Trophoblast cell (in vitro differentiated cells and primary cell): ENCODE measurements at regions not wholly inside any gene's neighbourhood (a gene's known extent, or its start where the extent isn't known, plus 50 kb on each side); places are given as distances from the start of the nearest gene placed in this dataset.

Experiments
- DNase-seq, 2 donors: peaks; one replicate each; pipeline ENCODE4 v3.0.0-alpha.2; 2016
- H2AFZ ChIP-seq: 2 replicates; pipeline ENCODE4 v1.6.1; 2013; ENCODE audit warnings: low read length, moderate library complexity, mild to moderate bottlenecking; ENCODE audit not compliant: insufficient read depth, poor library complexity
- H2AK5ac ChIP-seq: 2 replicates; pipeline ENCODE4 v1.6.1; 2013; ENCODE audit warnings: mild to moderate bottlenecking, low read length
- H2BK120ac ChIP-seq: 2 replicates; pipeline ENCODE4 v1.6.1; 2013; ENCODE audit warnings: low read length, mild to moderate bottlenecking, moderate library complexity; ENCODE audit not compliant: insufficient read depth, poor library complexity
- H2BK12ac ChIP-seq: 2 replicates; pipeline ENCODE4 v1.6.1; 2013; ENCODE audit warnings: mild to moderate bottlenecking, low read length, moderate library complexity
- H2BK5ac ChIP-seq: 2 replicates; pipeline ENCODE4 v1.6.1; 2013; ENCODE audit warnings: low read length, low read depth, moderate library complexity, mild to moderate bottlenecking; ENCODE audit not compliant: poor library complexity
- H3K14ac ChIP-seq: 2 replicates; pipeline ENCODE4 v1.6.1; 2013; ENCODE audit warnings: mild to moderate bottlenecking, low read length
- H3K18ac ChIP-seq: 2 replicates; pipeline ENCODE4 v1.6.1; 2013; ENCODE audit warnings: mild to moderate bottlenecking, low read length
- H3K23ac ChIP-seq: 2 replicates; pipeline ENCODE4 v1.6.1; 2013; ENCODE audit warnings: low read length
- H3K27ac ChIP-seq: 2 replicates; pipeline ENCODE4 v1.5.1; 2013; ENCODE audit warnings: low read depth, mild to moderate bottlenecking, inconsistent platforms, low read length, moderate library complexity
- H3K27me3 ChIP-seq: 2 replicates; pipeline ENCODE4 v1.6.1; 2013; ENCODE audit warnings: inconsistent platforms, mild to moderate bottlenecking, low read length, moderate library complexity; ENCODE audit not compliant: insufficient read depth
- H3K36me3 ChIP-seq, 2 experiments: 1 replicate in 1 of 2; 2 replicates in 1 of 2; pipeline ENCODE4 v1.6.1; 2013; ENCODE audit warnings: low read length in 2 of 2, mild to moderate bottlenecking in 2 of 2, moderate library complexity in 1 of 2; ENCODE audit not compliant: insufficient read depth in 2 of 2, control insufficient read depth in 1 of 2
- H3K4ac ChIP-seq: 2 replicates; pipeline ENCODE4 v1.6.1; 2013; ENCODE audit warnings: low read depth, mild to moderate bottlenecking, low read length, moderate library complexity
- H3K4me1 ChIP-seq, 2 experiments: 1 replicate in 1 of 2; 2 replicates in 1 of 2; pipeline ENCODE4 v1.6.1; 2013; ENCODE audit warnings: low read length in 2 of 2, mild to moderate bottlenecking in 2 of 2, moderate library complexity in 1 of 2; ENCODE audit not compliant: insufficient read depth in 2 of 2, control insufficient read depth in 1 of 2
- H3K4me2 ChIP-seq: 2 replicates; pipeline ENCODE4 v1.6.1; 2013; ENCODE audit warnings: inconsistent platforms, mild to moderate bottlenecking, low read length, moderate library complexity
- H3K4me3 ChIP-seq: 2 replicates; pipeline ENCODE4 v1.5.1; 2013; ENCODE audit warnings: mild to moderate bottlenecking, low read depth, low read length, inconsistent platforms
- H3K79me1 ChIP-seq: one replicate; pipeline ENCODE4 v1.6.1; 2013; ENCODE audit warnings: low read length
- H3K79me2 ChIP-seq: 2 replicates; pipeline ENCODE4 v1.6.1; 2013; ENCODE audit warnings: low read length, mild to moderate bottlenecking; ENCODE audit not compliant: control insufficient read depth, insufficient read depth, poor library complexity
- H3K9ac ChIP-seq: 2 replicates; pipeline ENCODE4 v1.6.1; 2013; ENCODE audit warnings: mild to moderate bottlenecking, low read length
- H3K9me3 ChIP-seq: 2 replicates; pipeline ENCODE4 v1.6.1; 2013; ENCODE audit warnings: low read depth, mild to moderate bottlenecking, control low read depth, inconsistent platforms, low read length; ENCODE audit not compliant: insufficient read depth
- H4K12ac ChIP-seq: 2 replicates; pipeline ENCODE4 v1.6.1; 2013; ENCODE audit warnings: low read depth, mild to moderate bottlenecking, low read length, moderate library complexity
- H4K8ac ChIP-seq: 2 replicates; pipeline ENCODE4 v1.6.1; 2013; ENCODE audit warnings: low read depth, mild to moderate bottlenecking, low read length, moderate library complexity
- H4K91ac ChIP-seq: one replicate; pipeline ENCODE4 v1.6.1; 2013; ENCODE audit warnings: low read depth, mild to moderate bottlenecking, low read length, moderate library complexity
- WGBS: extraction: QIAGEN DNeasy Blood & Tissue Kit; methylation state at CpG from one replicate; pipeline ENCODE4 v1.1.7; 2013; ENCODE audit warnings: missing lambda C conversion rate; ENCODE audit not compliant: insufficient read length, insufficient coverage; ENCODE audit errors: extremely low coverage; 5-methylcytosine and 5-hydroxymethylcytosine counted together

- Histone ChIP-seq H3K23ac (no peak overlapping the region), H3K4me2 (no peak overlapping the region), H2BK5ac (no peak overlapping the region), H4K91ac (no peak overlapping the region), H3K9me3 (no peaks in the 10 kb centered on the region), H3K79me2 (no peaks in the 10 kb centered on the region), H3K4me1 (no peaks in the 10 kb centered on the region), H3K14ac (no peak overlapping the region), H3K27me3 (no peaks in the 10 kb centered on the region), H3K4ac (no peak overlapping the region), H3K18ac (no peak overlapping the region), H3K4me3 (no peak overlapping the region), H4K8ac (no peak overlapping the region), H3K9ac (no peak overlapping the region), H2AFZ (no peak overlapping the region), H3K36me3 (no peaks in the 10 kb centered on the region), H4K12ac (no peak overlapping the region), H3K27ac (no peak overlapping the region), H3K79me1 (no peaks in the 10 kb centered on the region), H2AK5ac (no peak overlapping the region), H2BK12ac (no peak overlapping the region), H2BK120ac (no peak overlapping the region)
- DNase-seq: no peak
- WGBS: no CpG with 5 or more reads among the region's 2 CpGs
These were observed 381.6 kb downstream of the NDFIP2 start for GRCh38 chr13:79862515-79862914.

- Histone ChIP-seq H3K14ac (no peak overlapping the region), H2AK5ac (no peak overlapping the region), H3K9ac (no peak overlapping the region), H3K27ac (no peak overlapping the region), H4K12ac (no peak overlapping the region), H3K79me2 (no peaks in the 10 kb centered on the region), H3K36me3 (no peaks in the 10 kb centered on the region), H2BK120ac (no peak overlapping the region), H4K91ac (no peak overlapping the region), H4K8ac (no peak overlapping the region), H3K79me1 (no peaks in the 10 kb centered on the region), H3K4me2 (no peak overlapping the region), H2BK5ac (no peak overlapping the region), H3K4me3 (no peak overlapping the region), H2AFZ (no peak overlapping the region), H3K4me1 (no peaks in the 10 kb centered on the region), H3K18ac (no peak overlapping the region), H3K9me3 (no peaks in the 10 kb centered on the region), H3K27me3 (no peaks in the 10 kb centered on the region), H2BK12ac (no peak overlapping the region), H3K23ac (no peak overlapping the region), H3K4ac (no peak overlapping the region)
- no peak for DNase-seq
- no CpG with 5 or more reads among the region's 7 CpGs for WGBS
These were observed 380.8 kb downstream of the NDFIP2 start for GRCh38 chr13:79861731-79862130.

- H3K14ac ChIP-seq: no peak overlapping the region
- H4K8ac ChIP-seq: no peak overlapping the region
- H3K36me3 ChIP-seq: no peaks in the 10 kb centered on the region
- no peaks in the 10 kb centered on the region for H3K9me3 ChIP-seq
- H4K91ac ChIP-seq: no peak overlapping the region
- H3K4me2 ChIP-seq: no peak overlapping the region
- H3K9ac ChIP-seq: no peak overlapping the region
- no peaks in the 10 kb centered on the region for H3K79me2 ChIP-seq
- no CpG with 5 or more reads among the region's 3 CpGs for WGBS
- no peak overlapping the region for H3K4ac ChIP-seq
- H3K4me1 ChIP-seq: no peaks in the 10 kb centered on the region
- H3K79me1 ChIP-seq: no peaks in the 10 kb centered on the region
- no peak overlapping the region for H3K18ac ChIP-seq
- H3K27me3 ChIP-seq: no peaks in the 10 kb centered on the region
- no peak overlapping the region for H2AK5ac ChIP-seq
- no peak overlapping the region for H4K12ac ChIP-seq
- H3K27ac ChIP-seq: no peak overlapping the region
- H3K4me3 ChIP-seq: no peak overlapping the region
- no peak overlapping the region for H2BK120ac ChIP-seq
- H2BK5ac ChIP-seq: no peak overlapping the region
- no peak overlapping the region for H2AFZ ChIP-seq
- H2BK12ac ChIP-seq: no peak overlapping the region
- DNase-seq: no peak
- H3K23ac ChIP-seq: no peak overlapping the region
These were observed 379.8 kb downstream of the NDFIP2 start for GRCh38 chr13:79860791-79861190.

GRCh38 chr13:79859756-79860155 lies 378.8 kb downstream of the NDFIP2 start:
- H3K4me2 ChIP-seq: no peak overlapping the region
- H3K9ac ChIP-seq: no peak overlapping the region
- no peak for DNase-seq
- no peaks in the 10 kb centered on the region for H3K4me1 ChIP-seq
- no peak overlapping the region for H3K18ac ChIP-seq
- no peak overlapping the region for H3K4ac ChIP-seq
- H3K27me3 ChIP-seq: no peaks in the 10 kb centered on the region
- no peak overlapping the region for H3K27ac ChIP-seq
- no peak overlapping the region for H2BK5ac ChIP-seq
- no peak overlapping the region for H2AFZ ChIP-seq
- H3K9me3 ChIP-seq: no peaks in the 10 kb centered on the region
- no peak overlapping the region for H3K23ac ChIP-seq
- H3K36me3 ChIP-seq: no peaks in the 10 kb centered on the region
- H3K4me3 ChIP-seq: no peak overlapping the region
- WGBS: no CpG with 5 or more reads among the region's 3 CpGs
- H3K79me2 ChIP-seq: no peaks in the 10 kb centered on the region
- H3K79me1 ChIP-seq: no peaks in the 10 kb centered on the region
- H3K14ac ChIP-seq: no peak overlapping the region
- H2BK120ac ChIP-seq: no peak overlapping the region
- no peak overlapping the region for H4K12ac ChIP-seq
- H4K91ac ChIP-seq: no peak overlapping the region
- no peak overlapping the region for H2AK5ac ChIP-seq
- H4K8ac ChIP-seq: no peak overlapping the region
- H2BK12ac ChIP-seq: no peak overlapping the region
